B cell (primary cell): ENCODE measurements at regions not wholly inside any gene's neighbourhood (a gene's known extent, or its start where the extent isn't known, plus 50 kb on each side); places are given as distances from the start of the nearest gene placed in this dataset.
A peak's percentile ranks its signal among the peaks of the same experiment; 100 is the strongest.

ENCODE experiments used
- ATAC-seq: fragments of 200-7000 bp; cut with Tn5 transposase; one replicate; pipeline ENCODE4 v1.10.0; 2021; ENCODE audit warnings: low read depth, mild to moderate bottlenecking, moderate number of reproducible peaks, moderate library complexity
- CTCF ChIA-PET: fragments of 350-600 bp; sonication (Branson Sonifier 250); formaldehyde crosslinking; loops from one replicate; lab custom pipeline; 2021; ENCODE audit warnings: antibody characterized with exemption, inconsistent platforms; lab: Charles Lee
- POLR2A ChIA-PET: fragments of 350-600 bp; sonication (Branson Sonifier 250); formaldehyde crosslinking; loops from one replicate; lab custom pipeline; 2021; ENCODE audit warnings: antibody characterized with exemption; lab: Charles Lee
- DNase-seq: peaks from one replicate; pipeline ENCODE4 v3.0.0; 2013
- H2AFZ ChIP-seq: 2 replicates; pipeline ENCODE4 v1.6.1; 2012; ENCODE audit warnings: mild to moderate bottlenecking, low read depth, low read length; ENCODE audit not compliant: insufficient read depth, poor library complexity, severe bottlenecking
- H3K27ac ChIP-seq, 2 donors: 1 replicate in 1 of 2; 2 replicates in 1 of 2; pipeline ENCODE4 v1.5.1; 2012 to 2013; ENCODE audit warnings: low read length in 2 of 2, mild to moderate bottlenecking in 2 of 2, moderate library complexity in 1 of 2
- H3K27me3 ChIP-seq, 4 experiments: fragments of 200-600 bp in 1 of 4; sonication (generic) in 1 of 4; replicated peaks in 1 of 4; 1 replicate in 2 of 4; 2 replicates in 2 of 4; pipeline versions ENCODE4 v1.6.1 to v1.7.0; 2013 to 2016; ENCODE audit warnings: low read length in 3 of 4, mild to moderate bottlenecking in 2 of 4, mixed read lengths in 1 of 4, moderate library complexity in 1 of 4; ENCODE audit not compliant: insufficient read depth in 4 of 4, control insufficient read depth in 3 of 4; ENCODE audit errors: control extremely low read depth in 1 of 4
- H3K36me3 ChIP-seq, 2 experiments: replicated peaks in 1 of 2; 1 replicate in 1 of 2; 2 replicates in 1 of 2; pipeline versions ENCODE4 v1.6.1 to v1.7.1; 2013; ENCODE audit warnings: low read length in 1 of 2; ENCODE audit not compliant: insufficient read depth in 2 of 2, control insufficient read depth in 1 of 2; ENCODE audit errors: control extremely low read depth in 1 of 2, extremely low read depth in 1 of 2
- H3K4me1 ChIP-seq, 2 donors: fragments of 200-600 bp in 1 of 2; sonication (generic) in 1 of 2; 1 replicate in 1 of 2; 2 replicates in 1 of 2; pipeline versions ENCODE4 v1.5.1 to v1.6.1; 2013 to 2017; ENCODE audit warnings: low read length in 2 of 2; ENCODE audit not compliant: control insufficient read depth in 2 of 2, insufficient read depth in 2 of 2
- H3K4me2 ChIP-seq: replicated peaks from 2 replicates; pipeline ENCODE3; 2012; ENCODE audit warnings: mild to moderate bottlenecking, low read depth, low read length; ENCODE audit not compliant: poor library complexity, severe bottlenecking
- H3K4me3 ChIP-seq, 5 experiments: fragments of 200-600 bp in 1 of 5; sonication (generic) in 1 of 5; 1 replicate in 3 of 5; 2 replicates in 2 of 5; pipeline versions ENCODE4 v1.5.1 to v1.7.0; 2011 to 2016; ENCODE audit warnings: low read length in 4 of 5, mild to moderate bottlenecking in 4 of 5, low read depth in 2 of 5, control low read depth in 1 of 5, moderate library complexity in 1 of 5; ENCODE audit not compliant: insufficient read depth in 1 of 5; ENCODE audit errors: control extremely low read depth in 1 of 5, extremely low read depth in 1 of 5
- H3K79me2 ChIP-seq: fragments of 200-600 bp; sonication (generic); one replicate; pipeline ENCODE4 v1.6.0; 2016; ENCODE audit warnings: low read length; ENCODE audit not compliant: control insufficient read depth, insufficient read depth
- H3K9ac ChIP-seq: fragments of 200-600 bp; sonication (generic); 2 replicates; pipeline ENCODE4 v1.6.1; 2017; ENCODE audit warnings: mild to moderate bottlenecking, low read length, moderate library complexity
- H3K9me3 ChIP-seq, 3 donors: one replicate each; pipeline versions ENCODE4 v1.6.1 to v1.7.1; 2013; ENCODE audit warnings: low read length in 2 of 3; ENCODE audit not compliant: control insufficient read depth in 2 of 3, insufficient read depth in 1 of 3; ENCODE audit errors: control extremely low read depth in 1 of 3
- H4K20me1 ChIP-seq: 2 replicates; pipeline ENCODE4 v1.6.0; 2012; ENCODE audit warnings: mild to moderate bottlenecking, low read length; ENCODE audit not compliant: insufficient read depth, control insufficient read depth, poor library complexity, severe bottlenecking
- H3K27ac Mint-ChIP-seq: one replicate; pipeline ENCODE4 v1.8.0; 2021; ENCODE audit warnings: mixed read lengths
- H3K27me3 Mint-ChIP-seq: one replicate; pipeline ENCODE4 v1.8.0; 2021; ENCODE audit warnings: mixed read lengths
- H3K4me1 Mint-ChIP-seq: one replicate; pipeline ENCODE4 v1.8.0; 2021; ENCODE audit warnings: mixed read lengths
- H3K4me3 Mint-ChIP-seq: one replicate; pipeline ENCODE4 v1.8.0; 2021; ENCODE audit warnings: mixed read lengths
- H3K9me3 Mint-ChIP-seq: one replicate; pipeline ENCODE4 v1.8.0; 2022; ENCODE audit warnings: mixed read lengths; ENCODE audit not compliant: insufficient read depth
- CTCF ChIP-seq: fragments of 200-600 bp; IDR thresholded peaks from one replicate; pipeline ENCODE4 v1.8.0; 2022; ENCODE audit warnings: antibody characterized with exemption, mild to moderate bottlenecking
- EZH2 ChIP-seq: IDR thresholded peaks from 2 replicates; pipeline ENCODE4 v1.6.1; 2012; ENCODE audit warnings: borderline replicate concordance, low read depth, mild to moderate bottlenecking, moderate library complexity, low read length; ENCODE audit not compliant: insufficient read depth, poor library complexity, severe bottlenecking
- WGBS: methylation state at CpG from one replicate; pipeline ENCODE4 v1.1.5; 2013; ENCODE audit warnings: missing lambda C conversion rate; ENCODE audit not compliant: insufficient coverage; 5-methylcytosine and 5-hydroxymethylcytosine counted together
- intact Hi-C: fragments of 100-400 bp; cut with micrococcal nuclease; formaldehyde crosslinking; loops from one replicate; pipeline ENCODE4 v1.10.0; 2022

GRCh38 chr7:12066521-12066920, 144.6 kb upstream of the TMEM106B start:
- 47% methylated on average over 2 of the region's 2 CpGs for WGBS
- Histone ChIP-seq H3K27me3 (no peaks in the 10 kb centered on the region), H3K27ac (no peak overlapping the region), H3K79me2 (no peaks in the 10 kb centered on the region), H3K9ac (no peak overlapping the region), H3K9me3 (no peaks in the 10 kb centered on the region), H2AFZ (no peak overlapping the region), H3K4me2 (no peak overlapping the region), H3K4me3 (no peak overlapping the region), H3K4me1 (no peaks in the 10 kb centered on the region), H4K20me1 (no peaks in the 10 kb centered on the region), H3K36me3 (no peaks in the 10 kb centered on the region)
- intact Hi-C loops = no loop called here
- DNase-seq (no peak), ATAC-seq (peak; percentile 21)
- no peaks in the 10 kb centered on the region for H3K4me1 Mint-ChIP-seq
- POLR2A ChIA-PET = no interaction called here
- CTCF ChIA-PET = interaction anchor here (0.6 to 8.4 kb wide), 2 partner anchors 257 to 1214 kb away, joined by 4 to 57 read pairs; no protein-coding TSS in a partner anchor
- H3K4me3 Mint-ChIP-seq = no peak overlapping the region
- TF ChIP-seq CTCF (no peak), EZH2 (no peak)
- no peaks in the 10 kb centered on the region for H3K9me3 Mint-ChIP-seq
- no peaks in the 10 kb centered on the region for H3K27me3 Mint-ChIP-seq
- H3K27ac Mint-ChIP-seq = no peak overlapping the region

DNA sequence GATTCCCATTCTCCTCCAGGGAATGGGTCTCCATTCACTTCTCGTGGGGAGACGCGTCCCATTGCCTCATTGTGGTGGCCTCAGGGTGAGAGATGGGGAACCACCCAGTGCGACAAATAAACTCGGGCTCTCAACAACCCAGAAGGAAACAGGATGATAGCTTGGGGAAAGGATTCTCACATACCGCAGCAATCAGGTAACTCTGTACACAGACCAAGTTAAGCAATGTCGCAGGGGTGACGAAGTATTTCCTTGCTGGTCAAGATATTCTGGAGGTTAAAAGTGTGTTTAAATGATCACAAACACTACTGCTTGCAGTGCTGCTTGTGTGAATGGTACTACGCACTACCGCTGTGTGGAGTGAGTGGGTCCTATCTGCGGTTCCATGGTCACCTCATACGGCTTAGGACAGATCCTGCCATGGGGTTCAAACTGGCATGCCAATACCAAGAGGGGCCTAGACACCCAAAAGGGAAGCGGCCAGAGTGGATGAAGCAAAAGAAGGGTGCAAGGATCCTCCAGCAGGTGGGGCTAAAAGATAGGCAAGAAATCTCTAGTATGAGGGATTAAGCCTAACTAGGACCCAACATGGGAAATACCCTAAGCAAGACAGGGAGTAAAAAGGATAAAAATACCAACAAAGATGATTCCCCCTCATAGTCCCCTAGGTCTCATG, 143.8 kb upstream of the TMEM106B start:
- no peaks in the 10 kb centered on the region for H4K20me1 ChIP-seq
- H3K36me3 ChIP-seq = no peaks in the 10 kb centered on the region
- no peak overlapping the region for H3K4me3 ChIP-seq
- WGBS = 91% methylated on average over 11 of the region's 13 CpGs
- no peak overlapping the region for H3K27ac ChIP-seq
- no peaks in the 10 kb centered on the region for H3K4me1 ChIP-seq
- no peak overlapping the region for H2AFZ ChIP-seq
- Mint-ChIP-seq H3K9me3 (no peaks in the 10 kb centered on the region), H3K4me3 (no peak overlapping the region), H3K27me3 (no peaks in the 10 kb centered on the region), H3K4me1 (no peaks in the 10 kb centered on the region), H3K27ac (no peak overlapping the region)
- ChIA-PET CTCF (interaction anchor here (1.0 to 8.4 kb wide), 2 partner anchors 256 to 421 kb away, joined by 3 to 57 read pairs; no protein-coding TSS in a partner anchor), POLR2A (no interaction called here)
- no peaks in the 10 kb centered on the region for H3K79me2 ChIP-seq
- ATAC-seq = no peak
- no peaks in the 10 kb centered on the region for H3K9me3 ChIP-seq
- intact Hi-C loops = no loop called here
- peak; percentile 65 for DNase-seq
- H3K4me2 ChIP-seq = no peak overlapping the region
- TF ChIP-seq EZH2 (no peak), CTCF (peak; percentile 73)
- no peak overlapping the region for H3K9ac ChIP-seq
- H3K27me3 ChIP-seq = no peaks in the 10 kb centered on the region
